A673 (cell line): ENCODE measurements at regions not wholly inside any gene's neighbourhood (a gene's known extent, or its start where the extent isn't known, plus 50 kb on each side); places are given as distances from the start of the nearest gene placed in this dataset.

Experiments used
- BruUV-seq: library from RNA; stranded (reverse); fragments of 400-500 nt; replicated peaks from 2 replicates; lab custom pipeline; 2021; lab: Mats Ljungman, UMichigan
- CTCF ChIA-PET: fragments of 300-600 bp; sonication (Branson Sonifier 250); formaldehyde crosslinking; loops from one replicate; lab custom pipeline; 2022; ENCODE audit warnings: antibody characterized with exemption; lab: Charles Lee
- POLR2A ChIA-PET: fragments of 300-600 bp; sonication (Branson Sonifier 250); formaldehyde crosslinking; loops from one replicate; lab custom pipeline; 2022; ENCODE audit warnings: antibody characterized with exemption; ENCODE audit not compliant: low non-redundant PET; lab: Charles Lee
- DNase-seq: peaks from one replicate; pipeline ENCODE4 v3.0.0-alpha.2; 2015; ENCODE audit warnings: low spot score
- H3K27ac ChIP-seq: fragments of 200-600 bp; sonication (generic); 2 replicates; pipeline ENCODE4 v1.5.1; 2016; ENCODE audit warnings: mixed run types, low read depth, mild to moderate bottlenecking, mixed read lengths, antibody characterized with exemption, low read length; ENCODE audit not compliant: poor library complexity, severe bottlenecking
- H3K27me3 ChIP-seq: fragments of 200-600 bp; sonication (generic); replicated peaks from 2 replicates; pipeline ENCODE4 v1.6.1; 2017; ENCODE audit warnings: mixed run types, low read depth, mild to moderate bottlenecking, mixed read lengths, antibody characterized with exemption, low read length; ENCODE audit not compliant: insufficient read depth, poor library complexity
- H3K36me3 ChIP-seq: fragments of 200-600 bp; sonication (generic); 2 replicates; pipeline ENCODE4 v1.6.1; 2016; ENCODE audit warnings: mixed run types, mild to moderate bottlenecking, mixed read lengths, antibody characterized with exemption, low read length; ENCODE audit not compliant: insufficient read depth, poor library complexity, severe bottlenecking
- H3K4me1 ChIP-seq: fragments of 200-600 bp; sonication (generic); 2 replicates; pipeline ENCODE4 v1.6.1; 2017; ENCODE audit warnings: mixed run types, mild to moderate bottlenecking, mixed read lengths, antibody characterized with exemption, low read length; ENCODE audit not compliant: insufficient read depth, poor library complexity, severe bottlenecking
- H3K4me3 ChIP-seq: fragments of 200-600 bp; sonication (generic); 2 replicates; pipeline ENCODE4 v1.5.1; 2016; ENCODE audit warnings: low read depth, mixed run types, mild to moderate bottlenecking, mixed read lengths, low read length; ENCODE audit not compliant: poor library complexity, severe bottlenecking
- H3K9me3 ChIP-seq: fragments of 200-600 bp; sonication (generic); 2 replicates; pipeline ENCODE4 v1.6.1; 2016; ENCODE audit warnings: mixed run types, low read depth, mild to moderate bottlenecking, mixed read lengths, antibody characterized with exemption, low read length; ENCODE audit not compliant: poor library complexity, severe bottlenecking
- CTCF ChIP-seq: fragments of 300-800, 200-600 bp; sonication (generic); conservative IDR thresholded peaks from 2 replicates; pipeline ENCODE4 v1.5.1; 2017; ENCODE audit warnings: low read depth, mild to moderate bottlenecking, antibody characterized with exemption, low read length, moderate library complexity, mixed read lengths
- EZH2 ChIP-seq: fragments of 200-600 bp; sonication (generic); IDR thresholded peaks from 2 replicates; pipeline ENCODE4 v1.6.1; 2017; ENCODE audit warnings: borderline replicate concordance, low read depth, mild to moderate bottlenecking, mixed read lengths, antibody characterized with exemption, low read length; ENCODE audit not compliant: poor library complexity, severe bottlenecking
- intact Hi-C: fragments of 100-400 bp; cut with micrococcal nuclease; formaldehyde crosslinking; loops from one replicate; pipeline ENCODE4 v1.10.0; 2022; ENCODE audit not compliant: unreplicated experiment

GRCh38 chr5:113735751-113736150 is 222.3 kb downstream of the YTHDC2 start:
- TF ChIP-seq CTCF, result no peak
- intact Hi-C loops, result no loop called here
- Histone ChIP-seq H3K4me1 (no peaks in the 10 kb centered on the region), H3K9me3 (no peaks in the 10 kb centered on the region), H3K27me3 (peaks cover 12% of the 10 kb centered on the region), H3K4me3 (no peak overlapping the region), H3K27ac (no peak overlapping the region), H3K36me3 (no peaks in the 10 kb centered on the region)
- BruUV-seq, result no TSS peak
- DNase-seq, result no peak
- ChIA-PET POLR2A (no interaction called here), CTCF (no interaction called here)

- DNase-seq, result no peak
- Histone ChIP-seq H3K4me1 (no peaks in the 10 kb centered on the region), H3K27ac (no peak overlapping the region), H3K27me3 (peaks cover 12% of the 10 kb centered on the region), H3K9me3 (no peaks in the 10 kb centered on the region), H3K4me3 (no peak overlapping the region), H3K36me3 (no peaks in the 10 kb centered on the region)
- ChIA-PET POLR2A (interaction anchor here (0.6 kb wide), 1 partner anchor 254 kb away, joined by 3 read pairs; the partner anchor contains the start of gene MCC), CTCF (no interaction called here)
- BruUV-seq, result no TSS peak
- intact Hi-C loops, result no loop called here
- TF ChIP-seq CTCF (no peak), EZH2 (no peak)
Observed at GRCh38 chr5:113742176-113742575, 228.7 kb downstream of the YTHDC2 start.

- BruUV-seq, result no TSS peak
- CTCF ChIA-PET, result no interaction called here
Observed at GRCh38 chr5:113742639-113743038, 229.1 kb downstream of the YTHDC2 start.

More at GRCh38 chr5:113742639-113743038, 229.1 kb downstream of the YTHDC2 start:
- no peak for DNase-seq
- no peaks in the 10 kb centered on the region for H3K4me1 ChIP-seq
- POLR2A ChIA-PET, result interaction anchor here (0.6 kb wide), 1 partner anchor 254 kb away, joined by 3 read pairs; the partner anchor contains the start of gene MCC
- H3K36me3 ChIP-seq, result no peaks in the 10 kb centered on the region
- H3K27ac ChIP-seq, result no peak overlapping the region
- TF ChIP-seq EZH2, result no peak
- TF ChIP-seq CTCF, result no peak
- no peak overlapping the region for H3K4me3 ChIP-seq
- H3K9me3 ChIP-seq, result no peaks in the 10 kb centered on the region
- H3K27me3 ChIP-seq, result peaks cover 12% of the 10 kb centered on the region
- intact Hi-C loops, result no loop called here
